ENCODE measurements at regions not wholly inside any gene's neighbourhood (a gene's known extent, or its start where the extent isn't known, plus 50 kb on each side); places are given as distances from the start of the nearest gene placed in this dataset.

- no peak for DNase-seq
- no peak for ATAC-seq
These were observed 70.4 kb upstream of the BACH1 start for GRCh38 chr21:29228306-29228705.

- DNase-seq, result no peak
- ATAC-seq, result no peak
These were observed 68.0 kb upstream of the BACH1 start for GRCh38 chr21:29230551-29231261.

- ATAC-seq (no peak), DNase-seq (peak; percentile 13)
These were observed 66.8 kb upstream of the BACH1 start for GRCh38 chr21:29231756-29232529.

GRCh38 chr21:29232530-29233255 lies 66.0 kb upstream of the BACH1 start:
- DNase-seq, result no peak

GRCh38 chr21:29233256-29233546 lies 65.5 kb upstream of the BACH1 start:
- DNase-seq (no peak), ATAC-seq (no peak)

More at GRCh38 chr21:29232530-29233255, 66.0 kb upstream of the BACH1 start:
- ATAC-seq, result no peak

- DNase-seq, result peak; percentile 19
These were observed 64.8 kb upstream of the BACH1 start for GRCh38 chr21:29233611-29234540.

GRCh38 chr21:29235714-29236197 lies 63.0 kb upstream of the BACH1 start:
- peak; percentile 64 for ATAC-seq
- DNase-seq, result peak; percentile 16

More at GRCh38 chr21:29233611-29234540, 64.8 kb upstream of the BACH1 start:
- peak; percentile 79 for ATAC-seq

GRCh38 chr21:29236201-29236600 lies 62.5 kb upstream of the BACH1 start:
- DNase-seq (no peak), ATAC-seq (no peak)

GRCh38 chr21:29237110-29238052 lies 61.3 kb upstream of the BACH1 start:
- DNase-seq, result no peak
- no peak for ATAC-seq

- DNase-seq (no peak), ATAC-seq (no peak)
These were observed 60.4 kb upstream of the BACH1 start for GRCh38 chr21:29238053-29238966.

GRCh38 chr21:29238967-29239290 lies 59.8 kb upstream of the BACH1 start:
- DNase-seq (no peak), ATAC-seq (no peak)

- DNase-seq (no peak), ATAC-seq (no peak)
These were observed 58.6 kb upstream of the BACH1 start for GRCh38 chr21:29240136-29240535.

- DNase-seq (no peak), ATAC-seq (no peak)
These were observed 56.5 kb upstream of the BACH1 start for GRCh38 chr21:29242201-29242600.

GRCh38 chr21:29243188-29243587 lies 55.5 kb upstream of the BACH1 start:
- ATAC-seq (no peak), DNase-seq (no peak)

- DNase-seq, result peak; percentile 24
- ATAC-seq, result peak; percentile 96
These were observed 53.5 kb upstream of the BACH1 start for GRCh38 chr21:29245104-29245643.

- no peak for ATAC-seq
These were observed 52.9 kb upstream of the BACH1 start for GRCh38 chr21:29245863-29246262.

GRCh38 chr21:29246614-29247013 lies 52.1 kb upstream of the BACH1 start:
- DNase-seq (no peak), ATAC-seq (no peak)

More at GRCh38 chr21:29245863-29246262, 52.9 kb upstream of the BACH1 start:
- no peak for DNase-seq

GRCh38 chr21:29248124-29248523 lies 50.6 kb upstream of the BACH1 start:
- ATAC-seq (no peak), DNase-seq (no peak)

Measured in stimulated activated naive CD8-positive, alpha-beta T cell treated with anti-CD3 and anti-CD28 coated beads, Interleukin-15, Interleukin-2, amounts not matched to agents 100 U/mL and 50 U/mL, for 24 hours (primary cell).